Spleen (tissue), 11 donors: ENCODE measurements at regions not wholly inside any gene's neighbourhood (a gene's known extent, or its start where the extent isn't known, plus 50 kb on each side); places are given as distances from the start of the nearest gene placed in this dataset.
A peak's percentile ranks its signal among the peaks of the same experiment; 100 is the strongest.

Experiments
- DNase-seq: peaks from one replicate; pipeline ENCODE4 v3.0.0-alpha.2; 2020
- H3K27ac ChIP-seq, 8 donors: fragments of 200-600 bp; sonication (generic) in 7 of 8; 1 replicate in 4 of 8; 2 replicates in 4 of 8; pipeline versions ENCODE4 v1.5.0 to v1.8.0; 2016 to 2021; ENCODE audit warnings: inconsistent platforms in 4 of 8, mild to moderate bottlenecking in 4 of 8, moderate library complexity in 1 of 8
- H3K27me3 ChIP-seq, 7 donors: fragments of 200-600 bp; sonication (generic) in 6 of 7; replicated peaks in 1 of 7; 1 replicate in 4 of 7; 2 replicates in 3 of 7; pipeline versions ENCODE4 v1.5.0 to v1.8.0; 2016 to 2021; ENCODE audit warnings: inconsistent platforms in 3 of 7, mild to moderate bottlenecking in 1 of 7
- H3K36me3 ChIP-seq, 6 donors: fragments of 200-600 bp; sonication (generic) in 5 of 6; 1 replicate in 4 of 6; 2 replicates in 2 of 6; pipeline versions ENCODE4 v1.5.0 to v1.8.0; 2016 to 2021; ENCODE audit warnings: inconsistent platforms in 2 of 6
- H3K4me1 ChIP-seq, 6 donors: fragments of 200-600 bp; sonication (generic) in 5 of 6; 1 replicate in 3 of 6; 2 replicates in 3 of 6; pipeline versions ENCODE4 v1.5.0 to v1.8.0; 2016 to 2021; ENCODE audit warnings: inconsistent platforms in 3 of 6
- H3K4me3 ChIP-seq, 8 donors: fragments of 200-600 bp; sonication (generic) in 7 of 8; 1 replicate in 4 of 8; 2 replicates in 4 of 8; pipeline versions ENCODE4 v1.5.0 to v1.8.0; 2016 to 2021; ENCODE audit warnings: inconsistent platforms in 4 of 8, mild to moderate bottlenecking in 4 of 8, moderate library complexity in 2 of 8
- H3K9me3 ChIP-seq, 8 donors: fragments of 200-600 bp; sonication (generic) in 7 of 8; 1 replicate in 4 of 8; 2 replicates in 4 of 8; pipeline versions ENCODE4 v1.5.0 to v1.8.0; 2016 to 2021; ENCODE audit warnings: inconsistent platforms in 4 of 8
- CTCF ChIP-seq, 11 experiments: fragments of 200-600 bp in 7 of 11; fragments of 450-650 bp in 4 of 11; sonication (generic) in 4 of 11; IDR thresholded peaks in 8 of 11; conservative IDR thresholded peaks in 3 of 11; 1 replicate in 7 of 11; 2 replicates in 4 of 11; pipeline versions ENCODE4 v1.4.0 to v1.8.0; 2016 to 2021; ENCODE audit warnings: antibody characterized with exemption in 11 of 11, inconsistent platforms in 4 of 11, mild to moderate bottlenecking in 1 of 11
- POLR2A ChIP-seq, 3 donors: fragments of 450-650 bp; IDR thresholded peaks; one replicate each; pipeline ENCODE4 v1.5.1; 2017; ENCODE audit warnings: antibody characterized with exemption in 3 of 3, mild to moderate bottlenecking in 1 of 3
- POLR2AphosphoS5 ChIP-seq, 3 donors: sonication (generic); formaldehyde crosslinking; IDR thresholded peaks; one replicate each; pipeline ENCODE4 v1.5.1; 2017; ENCODE audit warnings: antibody characterized with exemption in 3 of 3
- WGBS, 5 donors: extraction: QIAGEN DNeasy Blood & Tissue Kit in 3 of 5; methylation state at CpG; one replicate each; pipeline versions ENCODE4 v1.1.5 to v1.1.7; 2013 to 2018; 5-methylcytosine and 5-hydroxymethylcytosine counted together
- intact Hi-C: fragments of 100-400 bp; cut with DNase I; formaldehyde crosslinking; loops from one replicate; pipeline ENCODE4 v1.15.0; 2023; ENCODE audit warnings: low total_unique reads
- donor health status: healthy with polysubstance abuse.
- donor health status: DM: no; HTN: no; CAD: no; lungs with moderate emphysema.
- donor health status: DM: no; HTN: no; CAD: no.
- donor health status: Bipolar disorder and iron deficiency.
- donor health status: healthy.
- donor health status: DM: no; HTN: no; CAD: no.
- donor health status: DM: yes; HTN: yes; CAD: no.

DNA sequence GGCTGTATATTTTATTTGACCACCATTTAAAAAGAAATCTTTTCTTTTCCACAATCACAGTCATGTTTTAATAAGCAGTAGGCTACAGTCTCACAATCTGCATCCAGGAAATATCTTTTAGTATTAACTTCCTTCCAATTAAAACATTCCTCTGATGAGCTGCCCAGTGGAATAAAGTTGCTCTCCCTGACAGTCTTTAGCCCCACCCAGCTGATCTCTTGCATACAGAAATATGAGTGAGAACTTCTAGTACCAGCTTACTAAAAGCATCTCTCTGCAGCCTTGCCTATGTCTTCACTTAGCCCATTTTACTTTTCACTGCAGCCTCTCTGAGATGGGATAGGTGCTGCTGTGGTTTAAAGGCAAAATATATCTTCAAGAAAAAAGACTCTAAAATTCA lies 143.4 kb upstream of the ANO3 start:
- Histone ChIP-seq H3K9me3 (no peaks in the 10 kb centered on the region), H3K36me3 (no peaks in the 10 kb centered on the region), H3K27me3 (no peaks in the 10 kb centered on the region), H3K4me1 (no peaks in the 10 kb centered on the region), H3K4me3 (no peak overlapping the region), H3K27ac (peak overlapping the region in 2 of 8 donors; percentile 21 to 39)
- DNase-seq: no peak
- TF ChIP-seq POLR2AphosphoS5 (IDR thresholded peaks at IDR 0.05): no peak
- no peak for TF ChIP-seq POLR2A (IDR thresholded peaks at IDR 0.05)
- no peak for TF ChIP-seq CTCF (IDR thresholded peaks at IDR 0.05 in 8 of 11, conservative IDR thresholded peaks at IDR 0.05 in 3 of 11)
- intact Hi-C loops: no loop called here

DNA sequence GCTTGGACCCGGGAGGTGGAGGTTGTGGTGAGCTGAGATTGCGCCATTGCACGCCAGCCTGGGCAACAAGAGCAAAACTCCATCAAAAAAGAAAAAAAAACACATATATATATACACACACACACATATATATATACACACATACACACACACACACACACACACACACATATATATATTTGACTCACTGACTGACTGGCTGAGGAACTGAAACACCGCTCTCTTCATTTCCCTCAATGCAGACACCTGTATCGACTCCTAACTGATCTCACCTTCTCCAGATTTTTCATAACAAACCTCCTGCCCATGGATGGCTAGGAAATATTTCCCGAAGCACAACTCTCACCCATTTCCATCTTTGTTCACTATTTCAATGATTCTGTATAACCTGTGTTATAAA lies 140.7 kb upstream of the ANO3 start:
- H3K4me1 ChIP-seq: no peaks in the 10 kb centered on the region
- intact Hi-C loops: no loop called here
- 79 to 89% (median 80%) methylated on average over 6 of the region's 6 CpGs for WGBS, 5 donors

DNA sequence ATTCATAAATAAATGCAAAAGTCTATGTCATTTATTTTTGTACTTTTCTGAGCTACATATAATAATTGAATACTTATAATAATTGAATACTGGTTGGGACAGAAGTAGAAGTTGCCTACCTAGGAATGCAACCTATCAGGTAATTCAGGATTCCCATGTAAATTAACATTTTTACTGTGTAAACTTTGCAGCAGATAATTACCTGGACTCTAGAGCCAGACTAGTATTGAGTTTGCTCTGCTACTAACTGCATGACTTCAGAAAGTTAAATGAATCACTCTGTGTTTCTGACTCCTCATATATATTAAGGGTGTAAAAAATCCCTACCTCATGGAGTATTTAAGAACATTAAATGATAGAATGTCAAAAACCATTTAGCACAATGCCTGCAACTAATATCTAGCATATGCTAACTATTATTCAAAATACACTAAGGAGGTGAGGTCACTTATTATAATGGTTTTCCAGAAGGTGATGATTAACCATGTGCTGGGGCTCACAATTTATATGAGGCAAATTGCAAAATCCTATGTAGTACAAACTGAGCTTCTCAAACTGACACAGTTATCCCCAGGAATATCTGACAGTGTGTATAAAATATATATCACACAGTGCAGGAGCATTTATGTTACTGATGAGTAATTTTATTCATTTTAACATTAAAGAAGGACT lies 138.1 kb upstream of the ANO3 start:
- Histone ChIP-seq H3K27me3 (no peaks in the 10 kb centered on the region), H3K4me3 (no peak overlapping the region), H3K4me1 (no peaks in the 10 kb centered on the region), H3K36me3 (no peaks in the 10 kb centered on the region), H3K9me3 (no peaks in the 10 kb centered on the region), H3K27ac (no peak overlapping the region)
- TF ChIP-seq CTCF (IDR thresholded peaks at IDR 0.05 in 8 of 11, conservative IDR thresholded peaks at IDR 0.05 in 3 of 11) (no peak), POLR2AphosphoS5 (IDR thresholded peaks at IDR 0.05) (no peak), POLR2A (IDR thresholded peaks at IDR 0.05) (no peak)
- intact Hi-C loops: no loop called here
- DNase-seq: no peak

More for the DNA sequence above, 140.7 kb upstream of the ANO3 start:
- Histone ChIP-seq H3K27ac (no peak overlapping the region), H3K27me3 (no peaks in the 10 kb centered on the region), H3K4me3 (no peak overlapping the region), H3K9me3 (no peaks in the 10 kb centered on the region), H3K36me3 (no peaks in the 10 kb centered on the region)
- DNase-seq: no peak
- TF ChIP-seq POLR2AphosphoS5 (IDR thresholded peaks at IDR 0.05): no peak
- TF ChIP-seq CTCF (IDR thresholded peaks at IDR 0.05 in 8 of 11, conservative IDR thresholded peaks at IDR 0.05 in 3 of 11): no peak
- TF ChIP-seq POLR2A (IDR thresholded peaks at IDR 0.05): no peak

GRCh38 chr11:26194881-26195280 lies 137.0 kb upstream of the ANO3 start:
- H3K36me3 ChIP-seq: no peaks in the 10 kb centered on the region
- intact Hi-C loops: no loop called here
- no peak for DNase-seq
- H3K4me3 ChIP-seq: no peak overlapping the region
- no peaks in the 10 kb centered on the region for H3K27me3 ChIP-seq
- WGBS, 5 donors: 71 to 89% (median 88%) methylated on average over 1 of the region's 1 CpG
- no peak overlapping the region for H3K27ac ChIP-seq
- H3K4me1 ChIP-seq: no peaks in the 10 kb centered on the region
- TF ChIP-seq POLR2AphosphoS5 (IDR thresholded peaks at IDR 0.05) (no peak), POLR2A (IDR thresholded peaks at IDR 0.05) (no peak), CTCF (IDR thresholded peaks at IDR 0.05 in 8 of 11, conservative IDR thresholded peaks at IDR 0.05 in 3 of 11) (no peak)
- no peaks in the 10 kb centered on the region for H3K9me3 ChIP-seq
